GM19438 (cell line): ENCODE measurements at regions not wholly inside any gene's neighbourhood (a gene's known extent, or its start where the extent isn't known, plus 50 kb on each side); places are given as distances from the start of the nearest gene placed in this dataset.

ENCODE experiments used
- ATAC-seq: cut with Tn5 transposase; IDR thresholded peaks from one replicate; pipeline ENCODE4 v1.9.1; 2021; ENCODE audit warnings: low read depth; ENCODE audit not compliant: unreplicated experiment

DNA sequence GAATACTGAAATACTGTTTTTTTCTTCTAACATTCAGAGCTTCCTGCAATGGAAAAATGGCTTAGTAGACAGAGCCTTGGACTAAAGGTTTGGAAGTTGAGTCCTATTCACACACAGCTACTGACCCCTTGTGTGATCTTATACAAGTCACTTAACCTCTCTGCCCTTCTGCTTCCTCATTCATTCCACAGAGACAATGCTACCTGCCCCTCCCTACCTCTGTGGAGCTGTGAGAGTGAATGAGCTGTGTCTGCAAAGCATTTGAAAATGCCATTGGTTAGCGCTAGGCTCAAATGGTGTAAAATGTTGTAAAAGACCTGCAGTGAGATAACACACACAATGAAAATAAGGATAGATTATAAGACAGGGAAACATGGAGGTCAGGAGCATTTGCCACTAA lies 214.4 kb downstream of the BARHL2 start:
- no peak for ATAC-seq

- ATAC-seq, result no peak
Measured at GRCh38 chr1:90502194-90502593, 214.9 kb downstream of the BARHL2 start.

DNA sequence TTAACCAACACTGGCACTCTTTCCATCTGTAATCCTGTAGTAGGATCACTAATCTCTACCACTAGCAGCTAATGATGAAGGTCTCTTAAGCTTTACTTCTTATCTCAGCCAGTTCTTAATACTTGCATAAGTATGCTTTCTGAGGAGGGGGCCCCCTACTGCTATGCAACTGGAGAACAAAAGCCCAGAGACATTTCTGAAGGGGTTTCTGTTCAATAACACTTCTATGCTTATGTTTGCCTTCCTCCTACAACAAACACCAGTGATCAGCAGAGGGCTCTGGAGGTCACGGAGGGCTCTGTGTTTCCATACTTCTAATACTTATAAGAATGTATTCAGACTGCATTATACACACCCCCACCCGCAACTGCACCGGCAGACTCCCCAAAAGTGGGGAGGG lies 215.8 kb downstream of the BARHL2 start:
- no peak for ATAC-seq

GRCh38 chr1:90494748-90495282 lies 222.3 kb downstream of the BARHL2 start:
- no peak for ATAC-seq

DNA sequence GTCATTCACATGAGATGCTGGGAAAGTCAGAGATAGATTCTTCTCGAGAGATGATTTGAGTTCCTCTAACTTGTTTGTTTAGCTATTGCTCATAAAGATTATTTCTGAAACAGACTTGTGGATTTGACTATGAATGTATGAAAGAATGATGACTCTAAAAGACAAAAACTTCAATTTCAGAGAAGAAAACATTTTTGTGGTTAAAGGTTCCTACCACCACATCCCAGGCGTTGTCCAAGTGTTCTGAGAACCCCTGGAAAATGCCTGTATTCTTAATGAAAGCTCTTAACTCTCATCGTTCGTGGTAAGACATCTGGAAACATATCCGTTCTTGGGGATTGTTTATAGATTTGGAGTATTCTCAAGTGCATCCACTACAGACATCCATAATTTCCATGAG lies 228.7 kb downstream of the BARHL2 start:
- ATAC-seq, result no peak

DNA sequence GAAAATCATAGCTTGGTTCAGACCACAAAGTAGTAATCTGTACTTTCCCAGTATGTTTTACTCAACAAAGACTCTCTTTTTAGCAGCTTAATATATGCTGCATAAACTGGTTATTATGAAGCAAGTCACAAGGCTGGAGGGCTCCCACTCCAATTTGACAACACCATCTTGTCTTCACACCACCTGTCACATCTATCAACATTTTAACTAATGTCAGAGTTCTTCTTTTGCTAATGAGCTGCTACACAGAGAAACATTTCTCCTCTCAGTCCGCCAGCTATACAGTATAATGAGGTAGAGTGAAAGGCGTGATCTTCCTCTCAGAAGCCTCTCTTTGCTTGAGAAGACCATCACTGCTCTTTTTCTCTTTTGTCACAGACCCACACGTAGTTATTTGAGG lies 230.1 kb downstream of the BARHL2 start:
- ATAC-seq, result no peak

- no peak for ATAC-seq
Measured at GRCh38 chr1:90486134-90486824, 230.8 kb downstream of the BARHL2 start.

DNA sequence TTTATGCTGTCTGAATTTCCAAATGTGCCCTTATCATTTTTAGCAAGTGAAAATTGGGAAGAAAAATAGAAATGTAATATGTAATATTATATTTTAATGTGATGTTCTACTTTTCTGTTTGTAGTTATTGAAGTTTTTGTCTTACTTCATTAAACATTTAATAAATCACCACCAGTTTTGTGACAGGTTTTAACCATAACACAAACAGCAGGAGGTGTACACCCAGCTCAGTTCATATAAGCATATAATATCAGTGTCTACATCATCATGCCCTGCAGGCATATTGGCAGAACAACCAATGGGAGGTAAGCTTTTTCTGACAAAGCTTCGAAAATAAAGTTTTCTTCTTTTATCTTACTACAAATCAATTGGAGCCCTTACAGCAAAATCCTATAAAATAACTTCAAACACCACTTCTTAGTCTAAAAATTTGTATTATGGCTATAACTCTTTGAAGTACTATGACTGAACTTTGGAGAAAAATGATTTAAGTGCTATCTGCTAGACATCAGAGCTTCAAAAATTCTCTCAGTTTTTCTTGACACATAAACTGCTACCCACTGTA lies 236.7 kb downstream of the BARHL2 start:
- ATAC-seq, result no peak

DNA sequence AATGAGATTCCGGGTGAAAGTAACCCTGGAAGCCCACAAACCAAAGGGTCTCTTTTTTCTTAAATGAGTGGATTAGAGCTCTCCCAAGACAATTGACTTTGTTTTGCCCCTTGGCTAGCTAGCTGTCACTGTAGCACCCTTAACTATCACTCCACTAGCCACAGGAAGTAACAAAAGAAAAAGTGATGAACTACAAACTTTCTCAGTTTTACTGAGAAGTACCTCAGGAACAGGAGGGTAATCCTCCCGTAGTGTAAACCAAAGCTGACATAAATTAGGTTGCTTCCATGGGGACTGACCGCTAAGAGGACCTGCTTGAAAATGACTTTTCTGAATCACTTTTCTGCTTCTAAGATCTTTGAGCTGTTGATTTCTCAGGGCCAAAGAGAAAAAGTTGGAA lies 240.1 kb downstream of the BARHL2 start:
- ATAC-seq, result no peak

GRCh38 chr1:90476411-90476810 lies 240.7 kb downstream of the BARHL2 start:
- ATAC-seq, result no peak

DNA sequence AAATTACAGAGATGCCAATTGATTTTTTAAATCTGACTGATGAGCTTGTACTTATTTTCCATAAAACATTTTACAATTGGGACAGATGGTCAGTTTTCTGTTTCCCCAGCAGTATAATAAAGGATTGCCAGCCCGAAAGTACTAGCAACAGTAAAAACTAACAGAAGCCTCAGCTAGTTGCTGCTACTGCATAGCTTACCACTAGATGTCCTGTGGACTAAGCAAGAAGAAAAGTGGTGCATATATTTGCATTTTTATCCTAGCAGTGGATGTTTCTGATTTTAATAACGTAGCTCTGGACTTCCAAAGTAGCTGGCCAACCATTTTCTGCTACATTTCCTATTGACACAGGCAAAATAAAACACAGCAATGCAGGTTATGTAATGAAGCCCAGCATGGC lies 241.5 kb downstream of the BARHL2 start:
- no peak for ATAC-seq

GRCh38 chr1:90474731-90475130 lies 242.4 kb downstream of the BARHL2 start:
- ATAC-seq, result no peak

DNA sequence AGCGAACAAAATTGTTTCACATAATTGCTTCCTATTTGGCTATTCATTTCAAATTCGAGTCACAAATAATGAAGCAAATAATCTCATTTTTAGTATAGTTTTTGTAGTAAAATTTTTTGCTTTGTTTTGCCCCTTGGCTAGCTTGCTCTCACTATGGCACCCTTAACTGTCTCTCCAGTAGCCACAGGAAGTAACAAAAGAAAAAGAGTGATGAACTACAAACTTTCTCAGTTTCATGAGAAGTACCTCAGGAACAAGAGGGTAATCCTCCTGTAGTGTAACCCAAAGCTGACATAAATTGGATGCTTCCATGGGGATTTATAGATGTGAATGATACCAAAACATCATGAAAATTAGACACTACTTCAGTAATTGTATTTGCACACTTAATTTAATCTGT lies 242.9 kb downstream of the BARHL2 start:
- ATAC-seq, result no peak

GRCh38 chr1:90472775-90473174 lies 244.3 kb downstream of the BARHL2 start:
- no peak for ATAC-seq

- no peak for ATAC-seq
Measured at GRCh38 chr1:90459570-90459969, 257.5 kb downstream of the BARHL2 start.

GRCh38 chr1:90457985-90458384 lies 259.1 kb downstream of the BARHL2 start:
- ATAC-seq, result no peak

- ATAC-seq, result no peak
Measured at GRCh38 chr1:90452491-90452890, 264.6 kb downstream of the BARHL2 start.

DNA sequence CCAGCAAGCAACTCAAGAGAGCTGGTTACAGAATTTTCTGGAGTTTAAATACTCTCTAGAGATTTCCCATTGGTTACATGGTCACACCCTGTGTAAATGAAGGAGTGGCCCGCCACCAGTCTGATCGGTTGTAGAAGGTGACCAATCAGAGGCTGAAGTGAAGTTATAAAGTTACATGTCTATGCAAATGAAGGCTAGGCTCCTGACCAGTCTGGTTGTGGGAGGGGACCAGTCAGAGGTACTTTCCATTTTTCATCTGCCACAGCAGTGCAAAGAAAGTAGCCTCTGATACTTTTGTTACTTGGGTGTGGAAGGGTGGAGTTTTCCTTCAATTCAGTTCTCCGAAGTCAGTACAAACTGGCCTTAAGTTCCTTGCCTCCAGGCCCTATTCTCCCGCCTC lies 273.7 kb downstream of the BARHL2 start:
- ATAC-seq, result no peak

DNA sequence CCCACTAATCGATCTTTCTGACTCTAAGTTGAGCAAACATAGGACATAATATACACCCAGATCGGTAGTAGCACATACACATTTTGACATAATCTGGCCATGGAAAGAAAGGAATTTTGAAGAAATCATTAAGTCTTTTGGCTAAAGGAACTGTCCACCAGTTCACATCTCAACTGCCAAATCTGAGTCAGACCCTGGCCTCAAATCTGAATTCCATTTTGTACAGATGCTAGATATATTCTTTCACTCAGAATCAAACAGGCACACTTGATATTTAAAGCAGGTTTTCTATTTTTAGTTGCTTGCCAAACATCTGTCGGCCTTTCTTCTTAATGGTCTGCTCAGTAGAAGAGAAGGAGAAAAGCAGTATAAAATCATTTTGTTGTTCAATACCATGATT lies 281.8 kb downstream of the BARHL2 start:
- no peak for ATAC-seq

GRCh38 chr1:90434460-90434859 lies 282.6 kb downstream of the BARHL2 start:
- no peak for ATAC-seq

DNA sequence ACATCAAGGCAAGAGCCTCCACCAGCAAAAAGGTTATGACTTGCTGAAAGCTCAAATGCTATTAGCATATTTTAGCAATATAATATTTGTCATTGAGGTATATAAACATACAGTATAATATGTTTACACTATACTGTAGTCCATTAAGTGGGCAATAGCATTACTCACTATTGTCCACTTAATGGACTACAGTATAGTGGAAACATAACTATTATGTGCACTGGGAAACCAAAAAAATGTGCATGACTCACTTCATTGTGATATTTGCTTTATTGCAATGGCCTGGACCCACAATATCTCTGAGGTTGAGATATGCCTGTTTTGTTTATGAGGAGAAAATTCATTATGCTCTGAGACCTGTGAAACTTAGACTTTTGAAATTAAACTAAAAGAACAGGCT lies 300.0 kb downstream of the BARHL2 start:
- ATAC-seq, result no peak

DNA sequence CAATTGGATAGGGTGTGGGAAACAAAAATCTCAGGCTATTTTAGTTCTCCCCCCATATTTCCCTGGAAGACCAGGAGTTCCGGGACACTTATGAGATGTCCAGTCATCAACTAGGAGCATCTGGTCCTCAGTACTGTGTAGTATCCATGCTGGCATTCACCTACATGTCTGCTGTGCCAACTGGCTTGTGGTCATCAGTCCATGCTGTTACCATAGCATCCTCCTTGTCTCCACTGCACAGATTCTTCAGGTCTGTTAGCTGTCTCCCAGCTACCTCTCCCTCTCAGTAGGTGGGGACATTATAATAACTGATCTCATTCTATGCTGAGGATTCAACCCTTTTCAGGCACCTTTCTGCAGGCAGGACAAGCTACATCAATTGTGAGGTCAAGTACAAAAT lies 302.9 kb downstream of the BARHL2 start:
- ATAC-seq, result no peak
